SK-MEL-5 (cell line): ENCODE measurements at regions not wholly inside any gene's neighbourhood (a gene's known extent, or its start where the extent isn't known, plus 50 kb on each side); places are given as distances from the start of the nearest gene placed in this dataset.

Experiments used
- DNase-seq: peaks from one replicate; pipeline ENCODE4 v3.0.0-alpha.2; 2016; ENCODE audit warnings: low read depth, low spot score
- in situ Hi-C: cut with HindIII; loops from 2 replicates; pipeline ENCODE4 v1.10.0; 2016; ENCODE audit warnings: low sequenced_read_pairs, high pct_unique_total_duplicates, low pct_unique_long_range_greater_than_20kb

DNA sequence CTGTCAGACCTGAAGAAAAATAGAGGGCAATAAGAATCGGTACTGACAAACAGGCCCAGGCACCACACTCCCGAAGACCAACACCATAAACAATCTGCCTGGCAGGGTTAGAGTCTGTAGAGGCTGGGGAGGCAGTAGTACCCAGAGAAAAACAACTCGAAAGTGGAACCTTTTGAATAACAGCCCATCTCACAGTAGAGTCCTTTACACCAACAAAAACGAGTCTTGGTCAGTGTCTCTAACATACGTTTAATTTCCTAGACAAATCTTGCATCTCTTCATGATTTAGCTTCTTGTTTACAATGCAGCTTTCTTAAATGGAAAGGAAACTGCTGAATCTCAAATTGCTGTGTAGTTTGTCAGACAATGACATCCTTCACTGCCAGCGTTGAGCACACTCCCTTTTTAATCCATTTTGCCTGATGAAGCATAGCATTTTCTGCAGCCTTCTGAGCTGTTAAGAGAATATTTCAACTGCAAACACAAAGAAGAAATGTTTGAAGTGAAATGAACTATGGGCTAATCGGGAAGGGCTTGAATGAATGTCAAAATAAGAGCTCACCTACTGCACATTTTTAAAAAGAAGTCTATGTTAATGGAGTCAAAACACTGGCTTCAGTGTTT is 73.1 kb upstream of the DSG1 start:
- in situ Hi-C loops = no loop called here
- DNase-seq = peak; percentile 44

DNA sequence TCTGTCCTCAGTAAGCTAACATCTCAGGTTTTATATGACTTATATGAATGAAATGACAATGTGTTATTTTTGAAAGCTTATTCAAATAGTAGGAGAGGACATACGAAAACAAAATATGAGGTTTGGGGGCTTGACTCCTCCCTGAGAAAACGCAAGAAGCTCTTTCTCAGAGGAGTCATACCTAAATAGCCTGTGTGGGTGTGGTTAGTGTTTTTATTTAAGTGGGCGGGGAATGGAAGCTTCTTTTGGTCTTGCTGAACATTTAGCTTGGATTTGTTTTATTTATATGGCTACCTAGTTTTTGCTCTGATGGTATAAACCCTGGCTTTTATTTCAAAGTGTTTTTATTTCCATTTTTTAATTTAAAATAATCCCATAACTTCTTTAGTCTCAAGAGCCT is 72.1 kb upstream of the DSG1 start:
- in situ Hi-C loops = no loop called here
- DNase-seq = no peak

DNA sequence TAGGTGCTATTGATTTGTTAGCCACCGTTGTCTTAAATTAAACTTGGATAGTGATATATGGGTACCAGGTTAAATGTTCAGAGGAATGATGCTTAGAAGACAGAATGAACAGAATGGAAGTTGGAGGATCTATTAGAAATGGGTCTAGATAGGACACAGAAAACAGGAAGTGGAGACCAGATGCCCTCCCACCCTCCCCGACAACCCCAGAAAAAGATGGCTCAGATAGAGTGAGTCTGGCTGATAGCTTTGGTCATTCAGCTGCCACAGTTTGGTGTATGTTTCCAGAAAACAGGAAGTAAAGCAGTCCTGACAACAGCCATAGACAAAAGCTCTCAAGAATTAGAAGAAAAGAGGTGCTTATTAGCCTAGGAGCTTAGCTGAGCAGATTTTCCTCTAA is 71.5 kb upstream of the DSG1 start:
- no peak for DNase-seq
- in situ Hi-C loops = no loop called here

DNA sequence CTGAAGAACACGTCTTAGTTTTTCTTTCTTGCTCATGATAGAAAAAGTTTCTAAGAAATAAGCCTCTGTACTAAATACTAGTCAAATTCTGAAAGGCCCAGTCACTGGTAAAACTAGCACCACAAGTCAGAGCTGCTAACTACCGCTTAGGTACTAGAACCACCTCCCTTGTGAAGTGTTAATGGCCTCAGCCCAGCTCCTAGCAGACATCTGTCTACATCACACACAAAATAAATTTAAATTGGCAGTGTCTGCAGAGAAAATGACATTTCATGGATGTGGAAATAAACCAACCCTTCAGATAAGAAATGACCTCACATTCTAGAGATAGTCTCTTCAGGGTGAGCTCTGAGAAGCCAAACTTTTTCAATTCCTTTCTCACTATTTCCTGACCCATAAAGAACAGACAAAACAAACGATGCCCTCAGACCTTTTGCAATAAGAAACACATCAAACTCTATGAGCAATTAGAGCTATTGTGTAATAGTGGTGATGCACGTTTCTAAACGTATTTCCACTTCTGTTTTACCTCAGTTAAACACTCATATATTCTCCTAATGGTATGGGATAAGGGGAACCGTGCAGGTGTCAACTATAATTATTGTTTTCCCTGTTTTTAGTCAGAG is 70.3 kb upstream of the DSG1 start:
- in situ Hi-C loops = no loop called here
- no peak for DNase-seq

DNA sequence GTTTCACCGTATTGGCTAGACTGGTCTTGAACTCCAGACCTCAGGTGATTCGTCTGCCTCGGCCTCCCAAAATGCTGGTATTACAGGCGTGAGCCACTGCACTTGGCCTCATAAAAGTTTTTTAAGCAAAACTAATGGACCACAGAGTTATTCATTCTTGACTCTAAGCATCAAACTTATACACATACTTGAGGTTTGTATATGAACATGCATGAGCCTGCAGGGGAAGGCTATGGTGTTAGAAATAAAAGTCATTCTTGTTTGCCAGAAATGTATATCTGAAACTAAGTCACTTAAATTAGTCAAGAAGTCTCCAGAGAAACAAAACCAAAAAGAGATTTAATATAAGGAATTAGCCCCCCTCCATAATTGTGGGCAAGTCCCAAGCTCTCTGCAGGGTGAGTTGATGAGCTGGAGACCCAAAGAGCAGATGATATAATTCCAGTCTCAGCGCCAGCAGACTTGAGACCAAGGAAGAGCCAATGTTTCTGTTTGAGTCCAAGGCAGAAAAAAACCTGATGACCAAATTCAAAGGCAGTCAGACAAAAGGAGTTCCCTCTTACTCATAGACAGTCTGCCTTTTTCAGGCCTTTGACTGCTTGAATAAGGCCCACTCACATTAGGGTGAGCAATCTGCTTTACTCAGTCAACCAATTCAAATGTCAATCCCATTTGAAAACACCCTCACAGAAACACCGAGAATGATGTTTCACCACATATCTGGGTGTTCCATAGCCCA is 69.0 kb upstream of the DSG1 start:
- in situ Hi-C loops = no loop called here
- DNase-seq = no peak

DNA sequence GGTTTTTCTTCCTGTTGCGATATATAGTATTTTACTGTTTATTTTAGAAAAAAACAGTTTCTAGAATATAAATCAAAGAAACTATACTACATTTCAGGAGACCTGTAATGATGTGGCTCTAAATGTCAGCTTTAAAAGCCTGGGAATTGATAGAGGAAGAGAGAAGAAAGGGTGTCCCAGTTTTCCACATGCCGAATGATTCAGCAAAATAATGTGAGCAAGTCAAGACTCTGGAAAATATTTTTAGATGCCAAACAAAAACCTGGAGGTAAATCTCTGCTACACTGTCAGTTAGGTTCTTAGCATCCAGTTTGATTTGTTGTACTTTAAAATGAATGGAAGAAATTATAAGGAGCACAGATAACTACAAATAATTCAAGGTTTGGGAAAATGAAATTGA is 67.1 kb upstream of the DSG1 start:
- no peak for DNase-seq
- in situ Hi-C loops = no loop called here

DNA sequence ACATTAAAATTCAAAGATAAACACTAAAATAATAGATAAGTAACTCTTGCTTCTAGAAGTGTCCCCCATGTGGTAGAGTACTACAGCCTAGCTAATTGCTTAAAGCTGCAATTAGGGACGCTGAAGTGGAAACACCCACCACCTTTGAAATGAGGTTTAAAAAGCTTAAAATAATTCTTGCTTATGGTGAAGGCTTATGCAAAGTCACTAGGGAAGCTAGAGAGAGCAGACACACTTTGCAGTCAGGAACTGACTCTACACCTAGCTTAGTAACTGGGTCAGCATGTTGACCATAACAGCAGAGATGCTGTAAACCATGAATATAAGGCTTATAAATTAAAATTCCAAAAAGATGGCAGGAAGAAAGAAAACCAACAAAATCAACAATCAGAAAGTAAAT is 65.4 kb upstream of the DSG1 start:
- in situ Hi-C loops = no loop called here

DNA sequence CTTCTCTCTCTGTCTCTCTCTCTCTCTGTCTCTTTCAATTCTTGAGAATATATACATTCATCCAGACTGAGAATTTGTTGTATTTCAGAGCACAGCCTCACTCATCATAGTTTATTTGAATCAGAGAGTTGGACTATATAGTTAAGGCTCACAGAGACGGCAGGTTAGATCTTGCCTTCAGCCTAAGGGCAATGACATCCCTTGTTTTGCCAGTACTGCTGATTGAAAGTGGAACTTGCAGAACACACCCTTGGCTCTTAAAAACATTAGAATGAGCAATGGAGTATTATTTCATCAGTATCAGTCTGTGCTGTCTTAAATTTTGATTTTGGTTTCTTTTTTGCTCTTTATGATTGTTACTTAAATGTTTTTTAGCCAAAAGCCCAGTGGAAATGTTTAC is 62.0 kb upstream of the DSG1 start:
- in situ Hi-C loops = no loop called here
- DNase-seq = no peak

More for the DNA sequence above, 65.4 kb upstream of the DSG1 start:
- no peak for DNase-seq

DNA sequence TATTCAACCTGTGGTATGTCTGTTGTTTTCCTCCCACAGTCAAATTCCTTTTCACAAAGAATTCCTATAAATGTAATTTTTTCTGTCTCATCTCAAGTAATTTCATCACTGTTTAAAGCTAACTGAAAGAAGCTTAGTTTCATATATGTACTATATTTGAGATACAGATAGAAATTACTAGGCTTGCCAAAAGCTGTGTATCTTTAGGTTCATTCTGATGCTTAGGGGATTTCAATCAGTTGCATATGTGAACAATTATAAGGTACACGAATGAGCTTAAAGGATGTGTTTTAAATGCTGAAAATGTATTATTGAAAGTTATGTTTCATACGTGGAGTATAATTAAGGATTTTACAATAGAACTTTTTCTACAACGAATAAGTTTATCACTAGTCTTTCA is 59.2 kb upstream of the DSG1 start:
- DNase-seq = no peak
- in situ Hi-C loops = no loop called here

DNA sequence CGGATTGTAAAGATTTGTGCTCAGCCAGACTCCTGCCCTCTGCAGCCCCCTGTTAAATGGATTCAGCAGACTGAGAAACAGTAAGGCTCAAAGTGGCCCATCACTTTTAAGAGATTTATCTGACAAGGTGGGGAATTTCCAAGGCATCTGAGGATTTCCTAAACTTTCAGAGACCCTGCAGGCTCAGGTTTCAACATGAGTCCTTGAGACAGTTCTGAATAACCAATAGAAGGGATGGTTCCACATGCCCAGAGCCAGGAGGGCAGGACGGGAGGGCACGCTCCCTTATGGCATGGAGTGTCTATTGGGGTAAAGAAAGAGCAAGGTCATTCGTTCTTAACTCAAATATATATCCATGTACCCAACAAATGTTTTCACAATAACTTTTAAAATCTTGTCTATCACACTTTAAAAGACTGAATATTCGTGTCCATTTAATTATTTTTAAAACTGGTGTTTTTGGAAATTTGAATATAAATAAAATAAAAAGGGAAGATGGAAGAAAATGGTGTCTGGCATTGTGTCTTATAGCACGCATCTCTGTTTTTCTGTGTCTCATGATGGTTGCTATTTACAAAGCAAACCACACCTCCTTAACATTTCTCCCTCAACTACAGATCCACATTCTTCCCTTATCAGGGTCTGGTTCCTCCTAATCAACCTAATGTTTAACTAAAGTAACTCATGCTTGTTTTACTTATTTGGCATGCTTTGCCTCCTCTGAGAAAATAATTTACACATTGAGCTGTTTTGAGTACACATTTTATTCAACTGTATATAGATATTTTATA is 56.0 kb upstream of the DSG1 start:
- no peak for DNase-seq
- in situ Hi-C loops = no loop called here

DNA sequence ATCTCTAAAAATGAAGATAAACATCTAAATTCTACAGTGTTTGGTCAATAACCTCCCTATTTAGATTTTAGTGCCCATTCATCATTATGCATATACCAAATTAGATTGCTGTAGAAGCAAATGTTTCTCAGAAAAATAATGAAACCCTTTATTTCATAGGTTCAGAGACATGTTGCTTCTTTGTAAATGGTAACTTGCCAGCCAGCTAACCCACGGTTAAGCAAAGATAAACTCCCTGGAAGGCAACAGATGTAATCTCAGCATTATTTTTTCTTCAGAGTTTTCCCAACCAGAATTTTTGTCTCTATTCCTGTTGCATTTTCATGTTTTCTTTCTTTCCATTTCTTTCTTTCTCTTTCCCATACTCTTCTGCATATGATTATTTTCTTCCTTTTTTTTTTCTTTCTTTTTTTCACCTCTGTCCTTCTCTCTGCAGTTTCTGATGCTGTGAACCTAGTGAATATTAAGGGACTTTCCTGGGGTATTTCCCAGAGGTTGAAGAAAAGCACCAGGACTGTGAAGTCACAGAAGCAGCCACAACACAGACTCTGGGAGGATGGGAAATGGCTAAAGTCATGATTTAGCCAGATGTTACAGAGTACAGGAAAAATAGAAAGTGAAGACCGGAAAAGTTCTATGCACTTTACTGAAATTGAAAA is 50.0 kb upstream of the DSG1 start:
- DNase-seq = no peak
- in situ Hi-C loops = no loop called here
